ENCODE measurements at regions not wholly inside any gene's neighbourhood (a gene's known extent, or its start where the extent isn't known, plus 50 kb on each side); places are given as distances from the start of the nearest gene placed in this dataset.
"Not testable (repeated sequence)": the region's sequence is repeated elsewhere in the genome, so short reads cannot be mapped to it uniquely, and the experiment has no call there.

DNA sequence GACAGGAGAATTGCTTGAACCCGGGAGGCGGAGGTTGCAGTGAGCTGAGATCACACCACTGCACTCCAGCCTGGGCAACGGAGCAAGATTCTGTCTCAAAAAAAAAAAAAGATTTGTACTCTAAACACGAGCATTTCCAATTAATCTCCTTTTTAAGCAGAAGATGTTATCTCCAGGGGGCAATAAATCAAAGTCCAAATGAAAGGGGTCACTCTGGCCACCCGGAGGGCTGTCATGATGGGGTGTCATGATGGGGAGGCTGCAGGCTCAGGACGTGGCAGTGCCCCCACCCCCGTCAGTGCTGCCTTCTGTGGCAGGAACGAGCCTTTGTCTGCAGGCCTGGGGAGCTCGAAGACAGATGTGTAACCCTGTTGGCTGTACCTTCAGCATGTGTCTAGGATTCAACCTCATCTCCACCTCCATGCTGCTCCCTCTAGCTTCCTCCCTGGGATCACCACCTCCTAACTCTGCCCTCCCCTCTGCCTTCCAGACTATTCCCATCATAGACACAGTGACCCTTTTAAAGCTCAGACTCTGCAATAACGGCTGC is 76.9 kb upstream of the YWHAQ start:
- no peak for DNase-seq (ENCODE audit: extremely low read depth, low read depth, low spot score)

DNA sequence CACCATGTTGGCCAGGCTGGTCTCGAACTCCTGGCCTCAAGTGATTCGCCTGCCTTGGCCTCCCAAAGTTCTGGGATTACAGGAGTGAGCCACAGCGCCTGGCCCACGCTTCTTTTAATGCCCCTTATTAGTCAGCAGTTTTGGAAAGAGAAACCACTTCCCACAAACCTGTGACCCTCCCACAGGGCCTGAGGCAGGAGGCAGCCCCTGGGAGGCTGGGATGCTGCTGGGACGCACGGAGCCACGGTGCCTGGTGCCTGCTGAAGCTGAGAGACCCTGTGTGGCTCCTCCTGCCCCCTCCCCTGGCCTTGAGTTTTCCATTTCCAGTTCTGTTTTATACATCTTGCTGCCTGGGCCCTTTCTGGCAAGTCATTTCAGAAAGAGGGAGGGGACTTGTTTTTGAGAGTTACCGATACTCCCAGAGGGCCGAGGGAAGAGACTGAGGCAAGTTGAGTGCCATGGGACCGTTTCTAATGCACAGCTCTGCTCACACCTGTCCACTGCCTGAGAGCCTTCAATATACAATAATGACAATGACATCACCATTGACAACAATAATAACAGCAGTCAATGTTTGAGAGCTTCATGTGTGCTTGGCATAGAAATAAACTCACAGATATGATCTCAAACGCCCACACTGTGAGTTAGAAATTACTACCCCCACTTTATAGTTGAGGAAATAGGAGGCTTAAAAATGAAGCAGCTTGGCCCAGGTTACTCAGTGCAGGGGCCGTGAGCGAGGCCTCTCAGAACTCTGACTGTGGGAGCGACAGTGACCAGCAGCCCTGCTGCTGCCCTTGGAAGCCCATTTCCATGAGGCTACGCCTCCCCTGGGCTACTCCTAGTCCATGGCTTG is 78.1 kb upstream of the YWHAQ start:
- no peak for DNase-seq (ENCODE audit: extremely low read depth, low read depth, low spot score)

DNA sequence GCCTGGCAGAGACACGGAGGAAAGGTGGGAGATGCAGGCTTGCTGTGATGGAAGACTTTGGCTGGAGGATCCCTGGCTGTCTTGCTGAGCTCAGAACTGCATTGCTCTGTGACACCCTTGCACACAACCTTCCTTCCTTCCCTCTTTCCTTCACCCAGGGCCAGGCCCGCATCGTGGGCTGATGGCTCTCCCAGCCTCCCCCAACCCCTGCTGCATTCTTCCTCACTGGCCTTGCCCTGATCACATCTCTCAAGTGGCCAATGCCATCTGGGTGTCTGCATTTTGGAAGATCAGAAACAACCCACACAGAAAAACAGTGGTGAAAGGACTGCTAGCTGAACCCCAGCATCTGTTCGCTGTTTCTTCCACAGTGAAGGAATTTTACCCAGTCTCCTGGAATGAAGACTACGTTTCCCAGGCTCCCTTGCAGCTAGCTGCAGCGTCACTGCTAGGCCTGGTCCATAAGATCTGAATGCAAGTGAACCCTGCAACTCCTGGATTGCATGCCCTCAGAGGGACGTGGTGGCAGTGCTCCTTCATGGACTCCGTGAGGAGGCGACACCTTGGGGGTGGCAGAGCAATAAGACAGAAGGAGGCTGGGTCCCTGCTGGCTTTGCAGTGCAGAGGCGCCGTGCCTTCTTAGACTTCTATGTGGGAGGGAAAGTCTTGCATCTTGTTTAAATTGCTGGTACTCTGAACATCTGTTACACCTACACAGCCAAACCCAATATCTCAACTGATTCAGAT is 78.9 kb upstream of the YWHAQ start:
- no peak for DNase-seq (ENCODE audit: extremely low read depth, low read depth, low spot score)

DNA sequence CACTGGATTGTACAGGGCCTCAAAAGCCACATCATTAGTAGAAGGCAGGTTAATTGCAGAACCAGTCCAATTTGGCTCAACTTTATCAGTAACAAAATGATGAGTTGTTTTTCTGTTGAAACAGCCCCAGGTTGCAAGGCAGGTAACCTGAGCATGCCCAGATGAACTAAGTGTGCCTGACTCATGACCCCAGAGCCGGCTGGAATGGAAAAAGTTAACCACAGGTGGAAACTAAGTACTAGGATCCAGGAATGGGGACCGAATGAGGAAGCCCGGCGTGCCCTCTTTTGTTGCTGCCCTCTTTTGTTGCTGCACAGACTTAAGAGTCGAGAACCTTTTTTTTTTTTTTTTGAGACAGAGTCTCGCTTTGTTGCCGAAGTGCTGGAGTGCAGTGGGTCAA is 79.5 kb upstream of the YWHAQ start:
- no peak for DNase-seq (ENCODE audit: extremely low read depth, low read depth, low spot score)

DNA sequence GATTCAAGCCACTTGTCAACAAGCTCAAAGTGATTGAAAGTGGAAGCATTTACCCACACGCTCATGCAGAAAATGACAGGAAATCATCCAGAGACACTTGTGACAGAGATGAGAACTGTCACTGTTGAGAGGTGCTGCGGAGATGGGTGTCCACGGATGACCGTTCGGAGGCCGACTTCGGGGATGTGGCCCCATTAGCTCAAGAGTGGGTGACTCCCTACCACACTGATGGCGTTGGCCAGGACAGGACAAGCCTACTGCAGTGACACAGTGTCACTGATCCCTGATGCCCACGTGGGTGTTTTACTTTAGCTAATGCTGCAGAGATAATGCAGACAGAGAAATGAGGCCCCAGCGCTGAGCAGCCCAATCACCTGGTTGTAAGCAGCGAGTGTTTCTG is 81.5 kb upstream of the YWHAQ start:
- DNase-seq (ENCODE audit: extremely low read depth, low read depth, low spot score), result no peak

DNA sequence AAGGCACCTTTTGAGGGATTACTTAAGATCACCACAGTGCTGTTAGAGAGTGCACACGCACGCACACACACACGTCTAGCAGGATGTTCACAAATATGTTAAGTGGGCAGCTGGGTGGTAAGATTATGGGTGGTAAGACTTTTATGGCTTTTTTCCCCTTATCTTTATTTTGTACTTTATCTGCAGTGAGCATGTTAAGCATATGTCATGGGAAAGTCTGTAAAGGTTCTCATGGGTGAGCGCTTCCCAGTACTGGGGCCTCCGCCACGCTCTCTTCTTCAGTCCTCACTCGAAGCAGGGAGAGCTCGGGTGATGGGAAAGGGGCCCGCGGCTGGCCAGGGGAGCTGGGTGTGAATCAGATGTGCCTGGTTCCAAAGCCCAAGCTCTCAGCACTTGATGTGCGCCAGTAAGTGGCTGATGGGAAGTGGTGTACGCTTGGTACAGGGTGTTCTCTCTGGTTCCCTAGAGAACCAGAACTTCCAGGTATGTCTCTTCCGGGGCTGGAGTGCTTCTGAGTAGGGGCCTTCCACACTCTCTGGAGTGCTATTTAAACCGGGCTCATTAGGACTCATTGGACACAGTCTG is 83.9 kb upstream of the YWHAQ start:
- DNase-seq (ENCODE audit: extremely low read depth, low read depth, low spot score), result no peak

DNA sequence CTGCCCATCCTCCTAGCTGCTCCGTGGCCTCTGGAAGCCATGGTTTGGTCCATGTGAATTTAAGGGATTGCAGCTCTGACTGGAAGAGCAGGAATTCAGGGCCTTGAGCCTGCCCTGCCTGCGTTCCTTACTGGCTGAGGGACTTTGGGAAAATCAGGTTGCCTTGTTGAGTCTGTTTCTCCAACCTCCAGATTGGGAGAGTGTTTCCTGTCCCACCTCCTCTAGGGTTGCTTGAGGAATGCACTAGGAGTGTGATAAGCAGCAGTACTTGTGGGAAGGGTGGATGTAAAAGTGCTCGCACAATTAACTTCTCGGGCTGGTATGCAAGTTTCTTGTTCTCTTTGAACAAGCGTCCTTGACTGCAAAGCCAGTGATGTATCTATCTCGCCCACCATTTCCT is 84.4 kb upstream of the YWHAQ start:
- no peak for DNase-seq (ENCODE audit: extremely low read depth, low read depth, low spot score)

DNA sequence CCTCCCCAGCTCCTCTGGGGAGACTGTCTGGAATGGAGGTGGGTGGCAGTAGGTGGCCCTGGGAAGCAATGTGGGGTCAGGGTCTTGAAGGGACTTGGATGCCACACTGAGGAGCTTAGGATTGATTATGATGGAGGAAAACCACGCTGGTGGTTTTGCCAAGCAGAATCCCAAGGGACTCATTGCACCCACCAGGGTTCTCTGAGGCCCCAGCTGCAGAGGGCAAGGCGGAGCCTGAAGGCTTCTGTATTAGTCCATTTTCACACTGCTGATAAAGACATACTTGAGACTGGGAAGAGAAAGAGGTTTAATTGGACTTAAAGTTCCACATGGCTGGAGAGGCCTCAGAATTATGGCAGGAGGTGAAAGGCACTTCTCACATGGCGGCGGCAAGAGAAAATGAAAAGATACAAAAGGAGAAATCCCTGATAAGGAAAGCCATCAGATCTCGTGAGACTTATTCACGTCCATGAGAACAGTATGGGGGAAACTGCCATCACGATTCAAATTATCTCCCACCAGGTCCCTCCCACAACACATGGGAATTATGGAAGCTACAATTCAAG is 87.2 kb upstream of the YWHAQ start:
- DNase-seq (ENCODE audit: extremely low read depth, low read depth, low spot score), result no peak

DNA sequence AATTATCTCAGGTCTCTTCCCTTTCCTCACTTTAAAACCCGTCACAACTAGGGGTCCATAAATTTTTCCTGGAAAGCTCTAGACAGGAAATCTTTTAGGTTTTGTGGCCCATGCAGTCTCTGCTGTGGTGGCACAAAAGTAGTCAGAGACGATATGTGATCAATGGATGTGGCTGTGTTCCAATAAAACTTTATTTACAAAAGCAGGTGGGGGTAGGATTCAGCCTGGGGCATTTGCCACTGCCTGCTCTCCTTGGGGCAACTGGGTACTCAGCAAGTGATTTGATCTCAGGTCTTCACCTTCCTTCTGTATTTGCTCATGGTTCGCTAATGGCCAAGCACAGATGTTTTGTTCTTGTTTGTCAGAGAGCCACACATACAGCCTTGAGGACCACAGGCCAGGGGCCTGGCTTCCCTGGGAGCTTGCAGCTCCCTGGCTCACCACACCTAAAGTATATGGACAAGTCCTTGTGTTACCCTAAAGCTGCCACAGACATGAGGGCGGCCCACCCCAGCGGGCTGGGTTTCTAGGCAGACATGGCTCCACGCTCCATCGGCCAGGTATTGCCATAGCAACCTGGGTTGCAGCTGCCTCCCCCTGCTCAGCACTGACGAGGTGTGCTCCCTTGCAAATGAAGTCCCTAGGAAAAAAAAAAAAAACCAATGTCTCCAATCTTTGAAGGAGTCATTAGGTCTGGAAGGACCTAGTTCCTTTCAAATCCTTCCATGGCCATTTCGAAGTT is 89.7 kb upstream of the YWHAQ start:
- DNase-seq (ENCODE audit: extremely low read depth, low read depth, low spot score), result no peak

DNA sequence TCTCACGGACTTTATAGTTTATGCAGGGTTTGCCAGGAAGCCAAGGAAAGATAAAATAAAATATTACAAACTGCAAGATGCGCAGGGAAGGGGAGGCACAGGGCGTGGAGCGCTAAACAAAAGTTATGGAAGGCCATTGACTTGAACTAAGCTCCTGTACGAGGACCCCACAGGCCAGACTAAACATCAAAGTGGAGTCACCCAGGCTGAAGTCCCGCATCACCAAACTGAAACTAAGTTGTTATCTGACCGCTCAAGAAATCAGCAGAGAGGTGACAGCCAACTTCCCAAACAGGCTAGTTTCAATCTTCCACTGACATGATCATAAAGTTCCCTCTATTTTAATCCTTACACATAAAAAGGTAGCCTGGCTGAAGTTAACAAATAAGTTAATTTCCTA is 90.5 kb upstream of the YWHAQ start:
- no peak for DNase-seq (ENCODE audit: extremely low read depth, low read depth, low spot score)

DNA sequence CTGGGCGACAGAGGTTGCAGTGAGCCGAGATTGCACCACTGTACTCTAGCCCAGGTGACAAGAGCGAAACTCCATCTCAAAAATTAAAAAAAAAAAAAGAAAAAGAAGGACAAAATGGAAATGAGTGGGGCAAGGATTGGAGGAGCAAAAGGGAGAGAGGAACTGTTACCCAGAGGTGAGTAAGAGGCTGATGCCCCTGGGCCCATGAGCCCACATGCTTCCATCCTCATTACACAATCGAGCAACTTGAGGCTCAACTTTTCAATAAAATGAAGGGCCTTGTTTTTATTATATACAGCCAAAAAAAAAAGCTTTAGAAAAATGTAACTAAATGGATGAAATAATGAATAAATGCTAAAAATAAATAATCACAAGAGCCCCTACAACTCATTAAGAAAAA is 91.7 kb upstream of the YWHAQ start:
- no peak for DNase-seq (ENCODE audit: extremely low read depth, low read depth, low spot score)

DNA sequence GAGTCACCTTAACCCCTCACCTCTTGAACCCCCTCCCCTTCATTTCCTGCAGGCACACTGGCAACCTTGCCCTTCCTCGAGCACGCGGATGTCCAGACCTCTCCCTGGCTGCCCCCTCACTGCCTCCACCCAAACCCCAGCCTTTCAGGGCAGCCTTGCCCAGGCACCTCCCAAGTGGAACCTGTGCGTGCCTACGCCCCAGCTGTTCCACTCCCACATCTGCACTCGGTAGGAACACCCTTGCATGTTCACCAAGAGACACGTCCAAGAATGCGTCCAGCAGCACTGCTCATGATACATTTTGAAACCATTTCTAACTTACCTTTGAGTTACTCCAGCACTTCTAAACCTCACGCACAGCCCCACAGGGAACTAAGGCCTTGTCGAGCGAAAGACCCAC is 93.8 kb upstream of the YWHAQ start:
- DNase-seq (ENCODE audit: extremely low read depth, low read depth, low spot score), result no peak

DNA sequence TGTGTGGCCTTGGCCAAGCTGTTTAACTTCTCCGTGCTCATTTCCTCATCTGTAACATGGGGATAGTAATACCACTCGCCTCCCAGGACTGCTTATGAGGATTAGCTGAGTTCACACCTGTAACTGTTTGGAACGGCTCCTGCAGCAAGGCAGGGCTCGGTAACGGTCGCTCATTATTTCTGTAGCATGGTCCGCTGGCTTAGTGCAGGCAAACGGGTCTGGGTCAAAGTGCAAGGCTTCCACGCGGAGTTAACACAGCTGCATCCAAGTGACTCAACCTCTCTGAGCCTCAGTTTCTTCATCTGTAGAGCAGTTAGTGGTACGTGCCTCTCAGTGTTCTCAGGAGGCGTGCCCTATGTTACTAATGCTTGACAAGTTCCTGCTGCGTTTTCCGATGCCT is 94.3 kb upstream of the YWHAQ start:
- no peak for DNase-seq (ENCODE audit: extremely low read depth, low read depth, low spot score)

DNA sequence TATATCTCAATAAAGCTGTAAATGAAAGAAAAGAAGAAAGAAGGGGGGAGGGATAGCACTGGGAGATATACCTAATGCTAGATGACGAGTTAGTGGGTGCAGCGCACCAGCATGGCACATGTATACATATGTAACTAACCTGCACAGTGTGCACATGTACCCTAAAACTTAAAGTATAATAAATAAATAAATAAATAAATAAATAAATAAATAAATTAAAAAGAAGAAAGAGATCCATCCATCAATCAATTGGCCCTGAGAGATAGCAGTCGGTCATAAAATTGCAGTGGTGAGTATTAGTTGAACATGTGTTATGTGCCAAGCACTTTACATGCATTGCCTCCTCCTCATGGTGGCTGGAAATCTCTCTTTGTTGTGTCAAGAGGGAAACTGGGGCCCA is 95.2 kb upstream of the YWHAQ start:
- not testable (repeated sequence) for DNase-seq (ENCODE audit: extremely low read depth, low read depth, low spot score)

DNA sequence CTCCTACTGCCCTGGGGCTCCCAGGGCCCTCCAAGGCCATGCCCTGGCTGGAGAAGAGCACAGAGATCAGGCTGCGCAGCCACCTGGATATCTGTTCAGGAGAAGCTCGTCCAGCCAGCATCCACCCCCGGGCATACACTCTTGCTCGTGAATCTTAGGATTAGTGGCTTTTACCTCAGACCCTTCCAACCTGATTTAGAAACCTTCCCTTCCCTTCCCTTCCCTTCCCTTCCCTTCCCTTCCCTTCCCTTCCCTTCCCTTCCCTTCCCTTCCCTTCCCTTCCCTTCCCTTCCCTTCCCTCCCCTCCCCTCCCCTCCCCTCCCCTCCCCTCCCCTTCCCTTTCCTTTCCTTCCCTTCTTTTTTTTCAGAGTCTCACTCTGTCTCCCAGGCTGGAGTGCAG is 99.7 kb upstream of the YWHAQ start:
- not testable (repeated sequence) for DNase-seq (ENCODE audit: extremely low read depth, low read depth, low spot score)

DNA sequence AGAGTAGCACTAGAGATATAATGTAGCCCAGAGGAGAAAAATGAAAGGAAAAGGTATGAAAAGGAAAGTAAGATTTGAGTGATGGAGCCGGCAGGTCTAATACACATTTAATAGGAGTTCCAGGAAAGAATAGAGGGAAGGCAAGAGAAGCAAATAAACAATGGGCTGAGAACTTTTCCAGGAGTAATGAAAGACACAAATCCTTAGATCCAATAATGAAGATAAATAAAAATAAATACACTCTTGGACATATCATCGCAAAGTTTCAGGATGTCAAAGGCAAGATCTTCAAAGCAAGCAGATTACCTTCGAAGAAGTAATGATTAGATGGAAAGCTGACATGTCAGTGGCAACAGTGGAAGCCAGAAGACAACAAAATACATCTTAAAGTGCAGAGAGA is 102.0 kb upstream of the YWHAQ start:
- no peak for DNase-seq (ENCODE audit: extremely low read depth, low read depth, low spot score)

DNA sequence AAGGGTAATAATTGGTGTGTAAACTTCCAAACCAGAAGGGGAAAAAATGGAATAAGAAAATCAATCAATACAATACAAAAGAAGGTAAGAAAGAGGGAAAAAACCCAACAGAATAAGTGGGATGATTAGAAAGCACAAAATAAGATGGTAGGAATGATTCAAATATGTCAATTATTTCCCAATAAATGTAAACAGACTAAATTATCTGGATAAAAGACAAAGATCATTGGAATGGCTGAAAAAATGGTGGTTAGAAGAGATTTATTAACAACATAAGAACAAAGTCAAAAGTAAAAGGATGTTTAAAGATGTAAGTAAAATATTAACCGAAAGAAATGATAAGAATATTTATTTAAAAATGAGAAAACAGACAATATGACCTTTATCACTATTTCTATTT is 103.5 kb upstream of the YWHAQ start:
- DNase-seq (ENCODE audit: extremely low read depth, low read depth, low spot score), result no peak

DNA sequence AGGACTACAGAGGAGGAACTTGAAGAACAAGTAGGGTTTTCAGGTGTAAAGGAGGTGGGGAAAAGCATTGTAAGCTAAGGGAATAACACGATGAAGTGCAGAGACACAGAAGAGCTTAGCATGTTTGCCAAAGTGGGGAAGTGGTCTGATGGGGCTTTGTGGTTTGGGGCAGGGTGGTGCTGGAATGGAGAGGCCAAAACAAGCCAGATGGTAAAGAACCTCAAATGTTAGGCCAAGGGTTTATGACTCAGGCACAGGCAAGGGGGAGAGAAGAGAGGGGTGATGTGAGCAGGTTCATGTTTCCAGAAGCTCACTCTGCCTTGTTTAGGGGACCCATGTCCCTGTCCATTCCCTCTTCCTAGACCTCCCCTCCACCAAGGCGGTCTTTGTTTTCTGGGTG is 104.5 kb upstream of the YWHAQ start:
- DNase-seq (ENCODE audit: extremely low read depth, low read depth, low spot score), result no peak

DNA sequence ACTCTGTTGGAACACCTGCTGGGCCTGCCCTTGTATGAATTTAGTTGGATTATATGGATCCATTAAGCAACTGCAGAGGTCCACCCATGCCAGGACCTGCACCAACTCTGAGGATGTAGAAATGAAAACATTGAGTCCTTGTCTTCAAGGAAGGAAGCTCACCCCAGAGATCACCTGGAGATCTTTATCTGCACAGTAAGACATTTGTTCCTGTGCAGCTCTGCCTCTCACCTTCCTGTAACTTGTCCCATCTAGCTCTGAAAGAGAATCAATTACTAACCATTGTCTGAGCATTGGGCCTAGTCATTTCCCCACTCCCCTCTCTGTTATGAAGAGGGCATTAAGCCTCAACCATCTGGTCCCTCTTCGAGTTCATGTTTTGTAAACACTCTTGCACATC is 105.2 kb upstream of the YWHAQ start:
- no peak for DNase-seq (ENCODE audit: extremely low read depth, low read depth, low spot score)

DNA sequence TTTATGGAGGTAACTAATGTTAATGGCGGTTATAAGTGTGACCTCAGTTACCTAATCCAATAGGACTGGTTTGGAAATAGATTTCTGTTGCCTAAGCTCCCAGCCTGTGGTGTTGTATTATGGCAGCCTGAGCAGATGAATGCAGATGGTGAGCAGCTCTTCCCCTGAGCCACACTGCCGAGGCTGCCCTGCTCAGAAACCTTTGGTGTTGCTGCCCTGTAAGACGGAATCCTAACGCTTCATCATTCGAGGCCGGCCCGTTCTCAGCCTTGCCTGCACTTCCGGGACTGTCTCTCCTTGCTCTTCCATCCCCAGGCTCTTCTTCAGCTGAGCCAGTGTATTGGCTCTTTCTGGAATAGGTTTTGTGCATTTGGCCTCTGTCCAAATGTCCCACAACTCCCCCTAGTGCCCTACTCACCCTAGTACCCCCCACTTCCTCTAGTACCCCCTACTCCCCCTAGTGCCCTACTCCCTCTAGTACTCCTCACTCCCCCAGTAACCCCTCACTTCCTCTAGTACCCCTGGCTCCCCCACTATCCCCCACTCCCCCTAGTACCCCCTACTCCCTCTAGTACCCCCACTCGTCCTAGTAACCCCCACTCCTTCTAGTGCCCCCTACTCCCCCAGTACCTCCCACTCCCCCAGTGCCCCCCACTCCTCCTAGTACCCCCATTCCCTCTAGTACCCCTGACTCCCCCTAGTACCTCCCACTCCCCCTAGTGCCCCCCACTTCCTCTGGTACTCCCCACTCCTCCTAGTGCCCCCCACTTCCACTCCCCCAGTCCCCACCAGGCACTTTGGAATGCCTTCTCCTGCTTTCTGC is 106.0 kb upstream of the TAF1B start:
- no peak for DNase-seq (ENCODE audit: extremely low read depth, low read depth, low spot score)
